Stimulated activated CD4-positive, alpha-beta T cell treated with anti-CD3 and anti-CD28 coated beads, Interleukin-15, amount 100 ng/mL, for 48 hours (primary cell): ENCODE measurements at regions not wholly inside any gene's neighbourhood (a gene's known extent, or its start where the extent isn't known, plus 50 kb on each side); places are given as distances from the start of the nearest gene placed in this dataset.

Source experiments
- DNase-seq, 2 donors: peaks; one replicate each; pipeline ENCODE4 v3.0.0-alpha.2; 2020; ENCODE audit warnings: low read depth in 2 of 2

- DNase-seq: peak; percentile 36 to 56
Observed at GRCh38 chr6:99868074-99868702, 125.8 kb downstream of the MCHR2 start.
